ENCODE measurements at regions not wholly inside any gene's neighbourhood (a gene's known extent, or its start where the extent isn't known, plus 50 kb on each side); places are given as distances from the start of the nearest gene placed in this dataset.
"Not testable (repeated sequence)": the region's sequence is repeated elsewhere in the genome, so short reads cannot be mapped to it uniquely, and the experiment has no call there.

DNA sequence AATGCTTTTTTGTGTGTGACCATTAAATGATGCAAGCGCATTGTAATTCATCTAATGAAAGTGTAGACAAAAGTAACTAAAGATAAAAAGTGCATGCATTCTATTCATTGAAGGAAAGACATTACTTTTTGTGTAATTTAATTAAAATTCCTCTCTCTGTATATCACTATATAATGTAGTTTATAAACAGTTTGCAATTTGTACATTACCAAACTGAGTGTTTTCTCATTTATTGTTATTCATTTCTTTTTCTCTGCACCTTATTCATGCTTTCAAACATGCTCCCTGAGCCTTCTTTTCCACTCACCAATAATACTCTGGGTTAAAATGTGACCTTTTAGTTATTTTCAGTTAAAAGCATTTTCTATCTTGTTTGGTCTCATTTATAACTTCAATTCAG lies 713.7 kb upstream of the AADAT start:
- Histone ChIP-seq H3K4me1 (no peaks in the 10 kb centered on the region), H3K9me3 (no peaks in the 10 kb centered on the region), H3K4me3 (no peak overlapping the region), H3K36me3 (no peaks in the 10 kb centered on the region), H3K27me3 (no peaks in the 10 kb centered on the region), H3K27ac (no peak overlapping the region)
- intact Hi-C loops (cut with DNase I), result no loop called here
- TF ChIP-seq CTCF (IDR thresholded peaks at IDR 0.05), result no peak
- TF ChIP-seq POLR2A (IDR thresholded peaks at IDR 0.05), result no peak
- TF ChIP-seq POLR2AphosphoS5 (IDR thresholded peaks at IDR 0.05; ENCODE audit: insufficient read depth in 1 of 2, low read depth in 1 of 2), result no peak
- no peak for DNase-seq (ENCODE audit: extremely low spot score in 2 of 2)

- no peak for DNase-seq (ENCODE audit: extremely low spot score in 2 of 2)
- Histone ChIP-seq H3K27me3 (no peaks in the 10 kb centered on the region), H3K36me3 (no peaks in the 10 kb centered on the region), H3K27ac (no peak overlapping the region), H3K9me3 (no peaks in the 10 kb centered on the region), H3K4me1 (no peaks in the 10 kb centered on the region), H3K4me3 (no peak overlapping the region)
- intact Hi-C loops (cut with DNase I), result no loop called here
- no peak for TF ChIP-seq POLR2A (IDR thresholded peaks at IDR 0.05)
- TF ChIP-seq POLR2AphosphoS5 (IDR thresholded peaks at IDR 0.05; ENCODE audit: insufficient read depth in 1 of 2, low read depth in 1 of 2), result no peak
- TF ChIP-seq CTCF (IDR thresholded peaks at IDR 0.05), result no peak
Observed at GRCh38 chr4:170801771-170802170, 712.0 kb upstream of the AADAT start.

DNA sequence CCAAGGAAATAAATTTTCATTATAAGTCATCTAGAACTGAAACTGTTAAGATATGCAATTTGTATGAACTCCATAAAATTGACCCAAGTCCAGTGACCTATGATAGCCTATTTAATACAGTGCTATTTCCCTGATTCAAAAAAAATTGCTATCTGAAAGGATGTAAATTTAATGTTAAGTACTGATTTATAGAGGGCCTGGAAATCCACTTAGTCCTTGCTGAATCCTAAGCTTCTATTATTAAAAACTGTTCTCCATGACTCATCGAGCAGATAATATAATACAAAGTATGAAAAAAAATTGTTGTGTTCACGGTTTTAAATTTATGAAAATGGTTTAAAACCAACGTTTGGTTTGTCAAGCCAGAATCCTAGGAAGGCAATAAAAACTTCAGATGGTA lies 704.8 kb upstream of the AADAT start:
- no peak overlapping the region for H3K27ac ChIP-seq
- H3K4me3 ChIP-seq, result no peak overlapping the region
- no peaks in the 10 kb centered on the region for H3K27me3 ChIP-seq
- no peaks in the 10 kb centered on the region for H3K9me3 ChIP-seq
- TF ChIP-seq POLR2A (IDR thresholded peaks at IDR 0.05) (no peak), CTCF (IDR thresholded peaks at IDR 0.05) (no peak), POLR2AphosphoS5 (IDR thresholded peaks at IDR 0.05; ENCODE audit: insufficient read depth in 1 of 2, low read depth in 1 of 2) (no peak)
- H3K36me3 ChIP-seq, result no peaks in the 10 kb centered on the region
- intact Hi-C loops (cut with DNase I), result no loop called here
- no peak for DNase-seq (ENCODE audit: extremely low spot score in 2 of 2)
- no peaks in the 10 kb centered on the region for H3K4me1 ChIP-seq

DNA sequence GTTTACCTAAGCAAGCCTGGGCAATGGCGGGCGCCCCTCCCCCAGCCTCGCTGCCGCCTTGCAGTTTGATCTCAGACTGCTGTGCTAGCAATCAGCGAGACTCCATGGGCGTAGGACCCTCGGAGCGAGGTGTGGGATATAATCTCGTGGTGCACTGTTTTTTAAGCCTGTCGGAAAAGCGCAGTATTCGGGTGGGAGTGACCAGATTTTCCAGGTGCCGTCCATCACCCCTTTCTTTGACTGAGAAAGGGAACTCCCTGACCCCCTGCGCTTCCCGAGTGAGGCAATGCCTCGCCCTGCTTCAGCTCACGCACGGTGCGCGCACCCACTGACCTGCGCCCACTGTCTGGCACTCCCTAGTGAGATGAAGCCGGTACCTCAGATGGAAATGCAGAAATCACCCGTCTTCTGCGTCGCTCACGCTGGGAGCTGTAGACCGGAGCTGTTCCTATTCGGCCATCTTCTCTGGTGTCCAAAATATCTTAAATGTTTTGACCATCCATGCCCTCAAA lies 698.8 kb upstream of the AADAT start:
- intact Hi-C loops (cut with DNase I); H3K27ac ChIP-seq; H3K27me3 ChIP-seq; H3K4me3 ChIP-seq; H3K4me1 ChIP-seq; H3K9me3 ChIP-seq; H3K36me3 ChIP-seq; DNase-seq (ENCODE audit: extremely low spot score in 2 of 2): not testable (repeated sequence)

- Histone ChIP-seq H3K4me3 (no peak overlapping the region), H3K4me1 (no peaks in the 10 kb centered on the region), H3K36me3 (no peaks in the 10 kb centered on the region), H3K27me3 (no peaks in the 10 kb centered on the region), H3K9me3 (no peaks in the 10 kb centered on the region), H3K27ac (no peak overlapping the region)
- no peak for DNase-seq (ENCODE audit: extremely low spot score in 2 of 2)
- TF ChIP-seq CTCF (IDR thresholded peaks at IDR 0.05) (no peak), POLR2A (IDR thresholded peaks at IDR 0.05) (no peak), POLR2AphosphoS5 (IDR thresholded peaks at IDR 0.05; ENCODE audit: insufficient read depth in 1 of 2, low read depth in 1 of 2) (no peak)
- intact Hi-C loops (cut with DNase I), result no loop called here
Observed at GRCh38 chr4:170777663-170778062, 687.9 kb upstream of the AADAT start.

DNA sequence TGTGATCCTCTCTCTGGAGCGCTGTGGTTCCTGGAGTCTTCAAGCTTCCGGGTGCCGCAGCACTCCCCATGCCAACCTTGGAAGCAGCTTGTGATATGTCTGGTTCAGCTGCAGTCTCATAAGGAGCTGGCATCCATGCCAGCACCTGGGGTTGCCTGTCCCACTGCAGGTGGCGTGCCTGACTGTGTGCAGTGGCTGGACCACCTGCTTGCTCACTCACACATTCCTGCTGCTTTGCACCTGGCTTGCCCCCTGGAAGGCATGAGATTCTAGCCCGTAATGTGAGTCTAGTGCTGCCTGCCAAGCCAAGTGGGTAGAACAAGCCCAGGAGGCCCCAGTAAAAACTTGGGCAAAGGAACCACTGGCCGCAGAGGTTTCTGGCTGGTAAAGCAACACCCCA lies 687.2 kb upstream of the AADAT start:
- intact Hi-C loops (cut with DNase I), result no loop called here
- DNase-seq (ENCODE audit: extremely low spot score in 2 of 2), result no peak

More for the DNA sequence above, 687.2 kb upstream of the AADAT start:
- TF ChIP-seq POLR2AphosphoS5 (IDR thresholded peaks at IDR 0.05; ENCODE audit: insufficient read depth in 1 of 2, low read depth in 1 of 2), result no peak
- TF ChIP-seq POLR2A (IDR thresholded peaks at IDR 0.05), result no peak
- TF ChIP-seq CTCF (IDR thresholded peaks at IDR 0.05), result no peak
- no peaks in the 10 kb centered on the region for H3K9me3 ChIP-seq
- H3K4me3 ChIP-seq, result no peak overlapping the region
- no peaks in the 10 kb centered on the region for H3K27me3 ChIP-seq
- no peaks in the 10 kb centered on the region for H3K36me3 ChIP-seq
- no peak overlapping the region for H3K27ac ChIP-seq
- no peaks in the 10 kb centered on the region for H3K4me1 ChIP-seq
